Ascending aorta (tissue), 2 donors: ENCODE measurements at regions not wholly inside any gene's neighbourhood (a gene's known extent, or its start where the extent isn't known, plus 50 kb on each side); places are given as distances from the start of the nearest gene placed in this dataset.

Experiments used
- DNase-seq, 2 donors: peaks; one replicate each; pipeline ENCODE4 v3.0.0-alpha.2; 2019; ENCODE audit warnings: low spot score in 2 of 2
- H3K27ac ChIP-seq, 2 donors: fragments of 200-600 bp; sonication (generic); one replicate each; pipeline ENCODE4 v1.5.1; 2016 to 2017; ENCODE audit warnings: mild to moderate bottlenecking in 1 of 2
- H3K27me3 ChIP-seq: fragments of 200-600 bp; sonication (generic); one replicate; pipeline ENCODE4 v1.5.1; 2017
- H3K36me3 ChIP-seq, 2 donors: fragments of 200-600 bp; sonication (generic); one replicate each; pipeline ENCODE4 v1.5.1; 2016
- H3K4me1 ChIP-seq, 2 donors: fragments of 200-600 bp; sonication (generic); one replicate each; pipeline ENCODE4 v1.5.1; 2016 to 2017; ENCODE audit warnings: mild to moderate bottlenecking in 1 of 2
- H3K4me3 ChIP-seq, 2 donors: fragments of 200-600 bp; sonication (generic); one replicate each; pipeline ENCODE4 v1.5.1; 2016 to 2017; ENCODE audit warnings: mild to moderate bottlenecking in 1 of 2
- H3K9me3 ChIP-seq, 2 donors: fragments of 200-600 bp; sonication (generic); one replicate each; pipeline ENCODE4 v1.5.1; 2016
- intact Hi-C: fragments of 100-400 bp; cut with DNase I; formaldehyde crosslinking; loops from one replicate; pipeline ENCODE4 v1.15.1; 2023
- TF ChIP-seq, protein P1 (sequence below), 3 experiments: fragments of 200-600 bp in 2 of 3; fragments of 450-650 bp in 1 of 3; sonication (generic) in 2 of 3; IDR thresholded peaks; one replicate each; pipeline ENCODE4 v1.5.1; 2016 to 2019; ENCODE audit warnings: antibody characterized with exemption in 3 of 3, mild to moderate bottlenecking in 1 of 3, moderate library complexity in 1 of 3

- intact Hi-C loops = no loop called here
- no peaks in the 10 kb centered on the region for H3K27me3 ChIP-seq
- H3K36me3 ChIP-seq = no peaks in the 10 kb centered on the region
- TF ChIP-seq, protein P1, sequence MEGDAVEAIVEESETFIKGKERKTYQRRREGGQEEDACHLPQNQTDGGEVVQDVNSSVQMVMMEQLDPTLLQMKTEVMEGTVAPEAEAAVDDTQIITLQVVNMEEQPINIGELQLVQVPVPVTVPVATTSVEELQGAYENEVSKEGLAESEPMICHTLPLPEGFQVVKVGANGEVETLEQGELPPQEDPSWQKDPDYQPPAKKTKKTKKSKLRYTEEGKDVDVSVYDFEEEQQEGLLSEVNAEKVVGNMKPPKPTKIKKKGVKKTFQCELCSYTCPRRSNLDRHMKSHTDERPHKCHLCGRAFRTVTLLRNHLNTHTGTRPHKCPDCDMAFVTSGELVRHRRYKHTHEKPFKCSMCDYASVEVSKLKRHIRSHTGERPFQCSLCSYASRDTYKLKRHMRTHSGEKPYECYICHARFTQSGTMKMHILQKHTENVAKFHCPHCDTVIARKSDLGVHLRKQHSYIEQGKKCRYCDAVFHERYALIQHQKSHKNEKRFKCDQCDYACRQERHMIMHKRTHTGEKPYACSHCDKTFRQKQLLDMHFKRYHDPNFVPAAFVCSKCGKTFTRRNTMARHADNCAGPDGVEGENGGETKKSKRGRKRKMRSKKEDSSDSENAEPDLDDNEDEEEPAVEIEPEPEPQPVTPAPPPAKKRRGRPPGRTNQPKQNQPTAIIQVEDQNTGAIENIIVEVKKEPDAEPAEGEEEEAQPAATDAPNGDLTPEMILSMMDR (IDR thresholded peaks at IDR 0.05) = no peak
- no peaks in the 10 kb centered on the region for H3K4me1 ChIP-seq
- H3K9me3 ChIP-seq = no peaks in the 10 kb centered on the region
- no peak for DNase-seq
- no peak overlapping the region for H3K27ac ChIP-seq
- no peak overlapping the region for H3K4me3 ChIP-seq
Observed at GRCh38 chr22:49036513-49036912, 791.2 kb downstream of the BRD1 start.

- TF ChIP-seq, protein P1 (IDR thresholded peaks at IDR 0.05) = no peak
- no peaks in the 10 kb centered on the region for H3K36me3 ChIP-seq
- no peaks in the 10 kb centered on the region for H3K4me1 ChIP-seq
Observed at GRCh38 chr22:49035818-49036457, 791.7 kb downstream of the BRD1 start.

DNA sequence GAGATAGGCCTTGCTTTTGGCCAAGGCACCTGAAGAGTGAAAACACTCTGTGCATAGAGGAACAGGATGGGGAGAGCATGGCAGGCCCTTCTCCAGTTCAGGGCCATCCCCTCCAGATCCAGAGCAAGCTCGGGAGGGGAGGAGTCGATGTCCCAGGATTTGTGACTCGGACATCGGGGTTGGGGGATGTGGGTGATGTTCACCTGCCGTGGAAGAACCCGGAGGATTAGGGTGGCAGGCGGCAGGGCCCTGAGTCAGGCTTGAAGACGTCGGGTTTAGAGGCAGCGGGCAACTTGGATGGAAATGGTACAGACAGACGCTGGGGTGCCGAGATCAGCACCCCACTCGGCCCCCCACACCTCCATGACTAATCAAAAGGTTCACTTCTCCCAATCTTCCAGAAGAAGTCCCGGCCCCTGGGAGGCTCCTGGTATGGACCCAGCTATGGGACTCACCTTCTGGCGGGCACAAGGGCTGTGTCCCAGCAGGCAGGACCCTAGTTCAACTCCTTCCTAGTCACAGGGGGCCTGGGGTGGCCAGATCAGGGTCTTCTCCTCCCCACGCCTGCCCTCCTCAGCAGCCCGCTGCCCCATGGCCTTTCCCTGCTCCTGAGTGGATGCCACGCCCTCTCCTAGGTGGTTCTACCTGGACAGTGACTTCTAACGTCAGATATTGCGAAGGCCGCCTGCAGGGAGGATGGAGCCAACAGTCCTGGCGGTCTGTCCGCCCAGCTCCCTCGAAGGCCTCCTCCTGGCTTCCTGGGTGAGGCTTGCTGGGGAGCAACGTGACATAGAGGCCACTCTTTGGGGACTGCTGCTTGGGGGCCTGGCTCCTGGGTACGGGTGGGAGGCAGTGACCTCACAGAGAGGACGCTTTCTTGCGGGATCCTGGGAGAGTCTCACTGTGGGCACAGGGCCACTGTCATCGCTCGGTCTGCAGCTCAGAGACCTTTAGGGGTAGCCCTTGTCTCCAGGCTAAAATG, 792.5 kb downstream of the BRD1 start:
- DNase-seq = no peak
- no peaks in the 10 kb centered on the region for H3K36me3 ChIP-seq
- H3K4me3 ChIP-seq = no peak overlapping the region
- no peaks in the 10 kb centered on the region for H3K9me3 ChIP-seq
- H3K27ac ChIP-seq = no peak overlapping the region
- TF ChIP-seq, protein P1 (IDR thresholded peaks at IDR 0.05) = no peak
- no peaks in the 10 kb centered on the region for H3K27me3 ChIP-seq
- no peaks in the 10 kb centered on the region for H3K4me1 ChIP-seq
- intact Hi-C loops = no loop called here

More at GRCh38 chr22:49035818-49036457, 791.7 kb downstream of the BRD1 start:
- DNase-seq = no peak
- intact Hi-C loops = no loop called here
- no peak overlapping the region for H3K27ac ChIP-seq
- H3K4me3 ChIP-seq = no peak overlapping the region
- no peaks in the 10 kb centered on the region for H3K27me3 ChIP-seq
- H3K9me3 ChIP-seq = no peaks in the 10 kb centered on the region

DNA sequence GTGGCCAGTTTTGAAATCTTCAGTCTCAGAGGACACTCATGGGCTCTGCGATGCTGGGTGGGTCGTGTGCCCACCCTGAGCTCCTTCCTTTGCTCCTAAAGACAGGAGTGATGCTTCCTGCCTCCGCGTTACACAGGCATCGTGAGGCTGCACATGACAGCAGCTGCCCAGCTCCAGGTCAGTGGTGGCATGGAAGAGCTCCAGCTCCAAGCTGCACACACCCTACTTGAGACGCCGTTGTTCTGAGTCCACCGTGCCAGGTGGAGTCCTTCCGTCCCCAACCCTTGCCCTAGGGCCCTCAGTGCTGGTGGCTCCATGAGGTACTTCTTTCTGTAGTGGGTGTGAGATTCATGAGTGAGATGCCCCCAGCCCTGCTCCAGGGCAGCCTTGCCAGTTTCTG, 794.1 kb downstream of the BRD1 start:
- H3K9me3 ChIP-seq = no peaks in the 10 kb centered on the region
- no peak for DNase-seq
- H3K4me3 ChIP-seq = no peak overlapping the region
- intact Hi-C loops = no loop called here
- H3K4me1 ChIP-seq = no peaks in the 10 kb centered on the region
- H3K27ac ChIP-seq = no peak overlapping the region
- TF ChIP-seq, protein P1 (IDR thresholded peaks at IDR 0.05) = no peak
- H3K36me3 ChIP-seq = no peaks in the 10 kb centered on the region
- H3K27me3 ChIP-seq = no peaks in the 10 kb centered on the region

DNA sequence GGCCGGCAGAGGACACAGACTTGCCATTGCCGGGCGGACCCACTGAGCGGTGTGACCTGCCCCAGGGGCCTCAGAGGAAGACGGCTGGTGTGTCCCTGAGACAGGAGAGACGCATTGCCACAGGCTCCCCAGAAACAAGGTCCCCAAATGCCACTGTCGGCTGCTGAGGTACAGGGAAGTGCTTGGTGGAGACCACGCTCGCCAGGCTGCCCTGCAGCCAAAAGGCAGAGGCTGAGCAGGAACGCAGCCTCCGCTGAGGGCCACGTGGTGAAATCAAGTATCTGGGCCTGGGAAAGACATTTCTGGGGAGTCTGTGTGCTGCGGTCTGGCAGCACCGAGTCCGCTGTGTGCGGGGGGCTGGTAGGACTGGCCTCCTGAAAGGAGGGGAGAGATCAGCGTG, 794.9 kb downstream of the BRD1 start:
- Histone ChIP-seq H3K9me3 (no peaks in the 10 kb centered on the region), H3K36me3 (no peaks in the 10 kb centered on the region), H3K4me3 (no peak overlapping the region), H3K4me1 (no peaks in the 10 kb centered on the region), H3K27ac (no peak overlapping the region), H3K27me3 (no peaks in the 10 kb centered on the region)
- TF ChIP-seq, protein P1 (IDR thresholded peaks at IDR 0.05) = no peak
- DNase-seq = no peak
- intact Hi-C loops = no loop called here
